ENCODE measurements at regions not wholly inside any gene's neighbourhood (a gene's known extent, or its start where the extent isn't known, plus 50 kb on each side); places are given as distances from the start of the nearest gene placed in this dataset.

- POLR2A ChIA-PET: no interaction called here
Observed at GRCh38 chr5:7210549-7210948, 185.4 kb upstream of the ADCY2 start.

GRCh38 chr5:7213525-7213924 is 182.4 kb upstream of the ADCY2 start:
- no peak for ATAC-seq (ENCODE audit: low read depth)
- no peak overlapping the region for H3K4me3 ChIP-seq (ENCODE audit: control extremely low read depth in 1 of 5, extremely low read depth in 1 of 5, insufficient read depth in 1 of 5, low read depth in 2 of 5, low read length in 4 of 5)
- H3K79me2 ChIP-seq (ENCODE audit: control insufficient read depth, insufficient read depth, low read length): no peaks in the 10 kb centered on the region
- no peaks in the 10 kb centered on the region for H3K9me3 Mint-ChIP-seq (ENCODE audit: insufficient read depth)
- 97% methylated on average over 3 of the region's 5 CpGs for WGBS (ENCODE audit: insufficient coverage)
- ChIA-PET POLR2A (no interaction called here), CTCF (no interaction called here)
- intact Hi-C loops (cut with micrococcal nuclease): no loop called here
- peaks cover 0 to 6% (median 0%) of the 10 kb centered on the region in 3 donors for H3K9me3 ChIP-seq (ENCODE audit: control extremely low read depth in 1 of 3, control insufficient read depth in 2 of 3, insufficient read depth in 1 of 3, low read length in 2 of 3)
- H2AFZ ChIP-seq (ENCODE audit: insufficient read depth, low read depth, low read length, poor library complexity, severe bottlenecking): no peak overlapping the region
- no peaks in the 10 kb centered on the region for H3K4me1 Mint-ChIP-seq
- no peaks in the 10 kb centered on the region for H4K20me1 ChIP-seq (ENCODE audit: control insufficient read depth, insufficient read depth, low read length, poor library complexity, severe bottlenecking)
- H3K27me3 Mint-ChIP-seq: no peaks in the 10 kb centered on the region
- DNase-seq: no peak
- TF ChIP-seq CTCF (IDR thresholded peaks at IDR 0.05) (no peak), EZH2 (IDR thresholded peaks at IDR 0.05; ENCODE audit: borderline replicate concordance, insufficient read depth, low read depth, low read length, poor library complexity, severe bottlenecking) (no peak)
- no peaks in the 10 kb centered on the region for H3K36me3 ChIP-seq (replicated peaks in 1 of 2; ENCODE audit: control extremely low read depth in 1 of 2, control insufficient read depth in 1 of 2, extremely low read depth in 1 of 2, insufficient read depth in 2 of 2, low read length in 1 of 2)
- no peak overlapping the region for H3K9ac ChIP-seq (ENCODE audit: low read length)
- H3K4me3 Mint-ChIP-seq: no peak overlapping the region
- no peak overlapping the region for H3K27ac Mint-ChIP-seq
- no peak overlapping the region for H3K4me2 ChIP-seq (replicated peaks; ENCODE audit: low read depth, low read length, poor library complexity, severe bottlenecking)
- H3K27ac ChIP-seq (ENCODE audit: low read length in 2 of 2): no peak overlapping the region
- no peaks in the 10 kb centered on the region for H3K27me3 ChIP-seq (replicated peaks in 1 of 4; ENCODE audit: control extremely low read depth in 1 of 4, control insufficient read depth in 3 of 4, insufficient read depth in 4 of 4, low read length in 3 of 4)
- H3K4me1 ChIP-seq (ENCODE audit: control insufficient read depth in 2 of 2, insufficient read depth in 2 of 2, low read length in 2 of 2): no peaks in the 10 kb centered on the region

More at GRCh38 chr5:7210549-7210948, 185.4 kb upstream of the ADCY2 start:
- Histone ChIP-seq H4K20me1 (ENCODE audit: control insufficient read depth, insufficient read depth, low read length, poor library complexity, severe bottlenecking) (no peaks in the 10 kb centered on the region), H3K9ac (ENCODE audit: low read length) (no peak overlapping the region), H3K4me2 (replicated peaks; ENCODE audit: low read depth, low read length, poor library complexity, severe bottlenecking) (no peak overlapping the region), H3K4me1 (ENCODE audit: control insufficient read depth in 2 of 2, insufficient read depth in 2 of 2, low read length in 2 of 2) (no peaks in the 10 kb centered on the region), H3K27me3 (replicated peaks in 1 of 4; ENCODE audit: control extremely low read depth in 1 of 4, control insufficient read depth in 3 of 4, insufficient read depth in 4 of 4, low read length in 3 of 4) (no peaks in the 10 kb centered on the region), H3K9me3 (ENCODE audit: control extremely low read depth in 1 of 3, control insufficient read depth in 2 of 3, insufficient read depth in 1 of 3, low read length in 2 of 3) (peaks cover 0 to 13% (median 0%) of the 10 kb centered on the region in 3 donors), H3K27ac (ENCODE audit: low read length in 2 of 2) (no peak overlapping the region), H3K4me3 (ENCODE audit: control extremely low read depth in 1 of 5, extremely low read depth in 1 of 5, insufficient read depth in 1 of 5, low read depth in 2 of 5, low read length in 4 of 5) (no peak overlapping the region), H3K79me2 (ENCODE audit: control insufficient read depth, insufficient read depth, low read length) (no peaks in the 10 kb centered on the region), H2AFZ (ENCODE audit: insufficient read depth, low read depth, low read length, poor library complexity, severe bottlenecking) (no peak overlapping the region), H3K36me3 (replicated peaks in 1 of 2; ENCODE audit: control extremely low read depth in 1 of 2, control insufficient read depth in 1 of 2, extremely low read depth in 1 of 2, insufficient read depth in 2 of 2, low read length in 1 of 2) (no peaks in the 10 kb centered on the region)
- Mint-ChIP-seq H3K4me1 (no peaks in the 10 kb centered on the region), H3K27ac (no peak overlapping the region), H3K4me3 (no peak overlapping the region), H3K9me3 (ENCODE audit: insufficient read depth) (peaks cover 8% of the 10 kb centered on the region), H3K27me3 (no peaks in the 10 kb centered on the region)
- ATAC-seq (ENCODE audit: low read depth) (no peak), DNase-seq (no peak)
- TF ChIP-seq EZH2 (IDR thresholded peaks at IDR 0.05; ENCODE audit: borderline replicate concordance, insufficient read depth, low read depth, low read length, poor library complexity, severe bottlenecking): no peak
- TF ChIP-seq CTCF (IDR thresholded peaks at IDR 0.05): no peak
- CTCF ChIA-PET: no interaction called here
- intact Hi-C loops (cut with micrococcal nuclease): no loop called here
- WGBS (ENCODE audit: insufficient coverage): 84% methylated on average over 2 of the region's 2 CpGs
